ENCODE measurements at regions not wholly inside any gene's neighbourhood (a gene's known extent, or its start where the extent isn't known, plus 50 kb on each side); places are given as distances from the start of the nearest gene placed in this dataset.

GRCh38 chr20:11780765-11781369, 136.8 kb upstream of the BTBD3 start:
- TF ChIP-seq CTCF (IDR thresholded peaks at IDR 0.05; ENCODE audit: control insufficient read depth, insufficient read depth, low read depth, low read length, missing control alignments) = no peak
- no peak overlapping the region for H3K4me3 ChIP-seq (ENCODE audit: control insufficient read depth, low read depth, low read length)
- DNase-seq (ENCODE audit: low read depth) = no peak

- TF ChIP-seq CTCF (IDR thresholded peaks at IDR 0.05; ENCODE audit: control insufficient read depth, insufficient read depth, low read depth, low read length, missing control alignments) = no peak
- no peak overlapping the region for H3K4me3 ChIP-seq (ENCODE audit: control insufficient read depth, low read depth, low read length)
- no peak for DNase-seq (ENCODE audit: low read depth)
These were observed 134.4 kb upstream of the BTBD3 start for GRCh38 chr20:11783102-11783850.

GRCh38 chr20:11785885-11786507, 131.7 kb upstream of the BTBD3 start:
- H3K4me3 ChIP-seq (ENCODE audit: control insufficient read depth, low read depth, low read length) = no peak overlapping the region
- DNase-seq (ENCODE audit: low read depth) = no peak
- TF ChIP-seq CTCF (IDR thresholded peaks at IDR 0.05; ENCODE audit: control insufficient read depth, insufficient read depth, low read depth, low read length, missing control alignments) = no peak

- no peak for TF ChIP-seq CTCF (IDR thresholded peaks at IDR 0.05; ENCODE audit: control insufficient read depth, insufficient read depth, low read depth, low read length, missing control alignments)
- no peak for DNase-seq (ENCODE audit: low read depth)
- H3K4me3 ChIP-seq (ENCODE audit: control insufficient read depth, low read depth, low read length) = no peak overlapping the region
These were observed 127.6 kb upstream of the BTBD3 start for GRCh38 chr20:11790046-11790445.

- no peak for TF ChIP-seq CTCF (IDR thresholded peaks at IDR 0.05; ENCODE audit: control insufficient read depth, insufficient read depth, low read depth, low read length, missing control alignments)
- no peak overlapping the region for H3K4me3 ChIP-seq (ENCODE audit: control insufficient read depth, low read depth, low read length)
These were observed 126.4 kb upstream of the BTBD3 start for GRCh38 chr20:11791316-11791715.

GRCh38 chr20:11791835-11792567, 125.7 kb upstream of the BTBD3 start:
- no peak for TF ChIP-seq CTCF (IDR thresholded peaks at IDR 0.05; ENCODE audit: control insufficient read depth, insufficient read depth, low read depth, low read length, missing control alignments)

More at GRCh38 chr20:11791316-11791715, 126.4 kb upstream of the BTBD3 start:
- no peak for DNase-seq (ENCODE audit: low read depth)

More at GRCh38 chr20:11791835-11792567, 125.7 kb upstream of the BTBD3 start:
- no peak overlapping the region for H3K4me3 ChIP-seq (ENCODE audit: control insufficient read depth, low read depth, low read length)
- no peak for DNase-seq (ENCODE audit: low read depth)

Measured in AG09309 (cell line).